Uterus (tissue), 2 donors: ENCODE measurements at regions not wholly inside any gene's neighbourhood (a gene's known extent, or its start where the extent isn't known, plus 50 kb on each side); places are given as distances from the start of the nearest gene placed in this dataset.

ENCODE experiments used
- POLR2A ChIP-seq, 2 donors: fragments of 450-650 bp; IDR thresholded peaks; one replicate each; pipeline ENCODE4 v1.6.1; 2016; ENCODE audit warnings: antibody characterized with exemption in 2 of 2, mild to moderate bottlenecking in 1 of 2, moderate library complexity in 1 of 2
- TF ChIP-seq, protein P1 (sequence below), 4 experiments: fragments of 200-600 bp in 2 of 4; fragments of 450-650 bp in 2 of 4; sonication (generic) in 2 of 4; IDR thresholded peaks; one replicate each; pipeline ENCODE4 v1.5.1; 2016 to 2019; ENCODE audit warnings: antibody characterized with exemption in 4 of 4, mild to moderate bottlenecking in 2 of 4, moderate library complexity in 1 of 4

DNA sequence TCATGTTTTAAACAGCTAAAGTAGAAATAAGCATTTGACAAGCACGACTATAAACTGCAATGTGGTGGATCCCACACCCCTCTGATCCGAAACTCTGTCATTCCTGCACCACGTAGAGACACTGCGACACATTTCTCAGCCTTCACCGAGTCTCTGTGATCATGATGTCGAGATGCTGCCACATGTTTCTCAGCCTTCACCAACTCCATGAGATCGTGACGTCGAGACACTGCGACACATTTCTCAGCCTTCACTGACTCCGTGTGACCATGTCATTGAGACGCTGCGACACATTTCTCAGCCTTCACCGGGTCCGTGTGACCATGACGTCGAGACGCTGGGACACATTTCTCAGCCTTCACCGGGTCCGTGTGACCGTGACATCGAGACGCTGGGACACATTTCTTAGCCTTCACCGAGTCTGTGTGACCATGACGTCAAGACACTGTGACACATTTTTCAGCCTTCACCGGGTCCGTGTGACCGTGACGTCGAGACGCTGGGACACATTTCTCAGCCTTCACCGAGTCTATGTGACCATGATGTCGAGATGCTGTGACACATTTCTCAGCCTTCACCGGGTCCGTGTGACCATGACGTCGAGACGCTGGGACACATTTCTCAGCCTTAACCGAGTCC lies 143.0 kb downstream of the TTLL2 start:
- TF ChIP-seq POLR2A (IDR thresholded peaks at IDR 0.05), result no peak
- TF ChIP-seq, protein P1, sequence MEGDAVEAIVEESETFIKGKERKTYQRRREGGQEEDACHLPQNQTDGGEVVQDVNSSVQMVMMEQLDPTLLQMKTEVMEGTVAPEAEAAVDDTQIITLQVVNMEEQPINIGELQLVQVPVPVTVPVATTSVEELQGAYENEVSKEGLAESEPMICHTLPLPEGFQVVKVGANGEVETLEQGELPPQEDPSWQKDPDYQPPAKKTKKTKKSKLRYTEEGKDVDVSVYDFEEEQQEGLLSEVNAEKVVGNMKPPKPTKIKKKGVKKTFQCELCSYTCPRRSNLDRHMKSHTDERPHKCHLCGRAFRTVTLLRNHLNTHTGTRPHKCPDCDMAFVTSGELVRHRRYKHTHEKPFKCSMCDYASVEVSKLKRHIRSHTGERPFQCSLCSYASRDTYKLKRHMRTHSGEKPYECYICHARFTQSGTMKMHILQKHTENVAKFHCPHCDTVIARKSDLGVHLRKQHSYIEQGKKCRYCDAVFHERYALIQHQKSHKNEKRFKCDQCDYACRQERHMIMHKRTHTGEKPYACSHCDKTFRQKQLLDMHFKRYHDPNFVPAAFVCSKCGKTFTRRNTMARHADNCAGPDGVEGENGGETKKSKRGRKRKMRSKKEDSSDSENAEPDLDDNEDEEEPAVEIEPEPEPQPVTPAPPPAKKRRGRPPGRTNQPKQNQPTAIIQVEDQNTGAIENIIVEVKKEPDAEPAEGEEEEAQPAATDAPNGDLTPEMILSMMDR (IDR thresholded peaks at IDR 0.05), result no peak
